ENCODE measurements at regions not wholly inside any gene's neighbourhood (a gene's known extent, or its start where the extent isn't known, plus 50 kb on each side); places are given as distances from the start of the nearest gene placed in this dataset.

DNA sequence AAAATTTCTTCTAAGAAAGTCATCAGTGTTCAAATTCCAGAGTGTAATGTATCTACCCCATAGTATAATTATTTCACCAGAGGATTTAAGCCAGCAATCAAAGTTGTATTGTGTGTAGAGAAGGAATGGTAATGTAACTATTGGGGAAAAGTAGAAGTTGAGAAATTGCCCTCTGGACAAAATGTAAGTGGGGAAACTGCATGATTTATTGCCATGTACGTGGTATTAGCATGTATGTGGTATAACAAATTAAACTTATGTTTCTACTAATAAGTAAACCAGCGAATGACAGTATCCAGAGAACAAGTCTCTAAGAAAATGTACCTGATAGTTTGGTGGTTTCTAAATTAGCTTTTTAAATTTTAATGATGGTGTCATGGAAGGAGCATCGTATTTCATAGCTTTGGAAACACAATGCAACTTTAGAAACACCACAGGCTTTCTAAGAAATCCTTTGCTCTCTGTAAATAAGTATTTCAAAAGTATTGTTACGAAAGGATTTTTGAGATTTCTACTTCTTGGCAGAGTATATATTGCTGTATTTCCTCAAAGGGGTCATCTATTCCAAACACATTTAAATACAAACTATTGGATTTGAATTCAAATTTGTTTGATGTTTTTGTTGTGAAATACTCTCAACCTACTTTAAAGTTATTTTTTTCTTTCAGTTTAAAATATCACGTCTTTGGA, 1018.9 kb upstream of the ZEB2 start:
- TF ChIP-seq, protein P1, sequence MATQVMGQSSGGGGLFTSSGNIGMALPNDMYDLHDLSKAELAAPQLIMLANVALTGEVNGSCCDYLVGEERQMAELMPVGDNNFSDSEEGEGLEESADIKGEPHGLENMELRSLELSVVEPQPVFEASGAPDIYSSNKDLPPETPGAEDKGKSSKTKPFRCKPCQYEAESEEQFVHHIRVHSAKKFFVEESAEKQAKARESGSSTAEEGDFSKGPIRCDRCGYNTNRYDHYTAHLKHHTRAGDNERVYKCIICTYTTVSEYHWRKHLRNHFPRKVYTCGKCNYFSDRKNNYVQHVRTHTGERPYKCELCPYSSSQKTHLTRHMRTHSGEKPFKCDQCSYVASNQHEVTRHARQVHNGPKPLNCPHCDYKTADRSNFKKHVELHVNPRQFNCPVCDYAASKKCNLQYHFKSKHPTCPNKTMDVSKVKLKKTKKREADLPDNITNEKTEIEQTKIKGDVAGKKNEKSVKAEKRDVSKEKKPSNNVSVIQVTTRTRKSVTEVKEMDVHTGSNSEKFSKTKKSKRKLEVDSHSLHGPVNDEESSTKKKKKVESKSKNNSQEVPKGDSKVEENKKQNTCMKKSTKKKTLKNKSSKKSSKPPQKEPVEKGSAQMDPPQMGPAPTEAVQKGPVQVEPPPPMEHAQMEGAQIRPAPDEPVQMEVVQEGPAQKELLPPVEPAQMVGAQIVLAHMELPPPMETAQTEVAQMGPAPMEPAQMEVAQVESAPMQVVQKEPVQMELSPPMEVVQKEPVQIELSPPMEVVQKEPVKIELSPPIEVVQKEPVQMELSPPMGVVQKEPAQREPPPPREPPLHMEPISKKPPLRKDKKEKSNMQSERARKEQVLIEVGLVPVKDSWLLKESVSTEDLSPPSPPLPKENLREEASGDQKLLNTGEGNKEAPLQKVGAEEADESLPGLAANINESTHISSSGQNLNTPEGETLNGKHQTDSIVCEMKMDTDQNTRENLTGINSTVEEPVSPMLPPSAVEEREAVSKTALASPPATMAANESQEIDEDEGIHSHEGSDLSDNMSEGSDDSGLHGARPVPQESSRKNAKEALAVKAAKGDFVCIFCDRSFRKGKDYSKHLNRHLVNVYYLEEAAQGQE (IDR thresholded peaks at IDR 0.05; ENCODE audit: unreplicated experiment): no peak
- TF ChIP-seq, protein P2, sequence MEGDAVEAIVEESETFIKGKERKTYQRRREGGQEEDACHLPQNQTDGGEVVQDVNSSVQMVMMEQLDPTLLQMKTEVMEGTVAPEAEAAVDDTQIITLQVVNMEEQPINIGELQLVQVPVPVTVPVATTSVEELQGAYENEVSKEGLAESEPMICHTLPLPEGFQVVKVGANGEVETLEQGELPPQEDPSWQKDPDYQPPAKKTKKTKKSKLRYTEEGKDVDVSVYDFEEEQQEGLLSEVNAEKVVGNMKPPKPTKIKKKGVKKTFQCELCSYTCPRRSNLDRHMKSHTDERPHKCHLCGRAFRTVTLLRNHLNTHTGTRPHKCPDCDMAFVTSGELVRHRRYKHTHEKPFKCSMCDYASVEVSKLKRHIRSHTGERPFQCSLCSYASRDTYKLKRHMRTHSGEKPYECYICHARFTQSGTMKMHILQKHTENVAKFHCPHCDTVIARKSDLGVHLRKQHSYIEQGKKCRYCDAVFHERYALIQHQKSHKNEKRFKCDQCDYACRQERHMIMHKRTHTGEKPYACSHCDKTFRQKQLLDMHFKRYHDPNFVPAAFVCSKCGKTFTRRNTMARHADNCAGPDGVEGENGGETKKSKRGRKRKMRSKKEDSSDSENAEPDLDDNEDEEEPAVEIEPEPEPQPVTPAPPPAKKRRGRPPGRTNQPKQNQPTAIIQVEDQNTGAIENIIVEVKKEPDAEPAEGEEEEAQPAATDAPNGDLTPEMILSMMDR (conservative IDR thresholded peaks at IDR 0.05; ENCODE audit: low read depth in 2 of 2): no peak
- TF ChIP-seq CREB1 (CRISPR knock-in tag; IDR thresholded peaks at IDR 0.05; ENCODE audit: low read depth): no peak
- TF ChIP-seq, protein P3, sequence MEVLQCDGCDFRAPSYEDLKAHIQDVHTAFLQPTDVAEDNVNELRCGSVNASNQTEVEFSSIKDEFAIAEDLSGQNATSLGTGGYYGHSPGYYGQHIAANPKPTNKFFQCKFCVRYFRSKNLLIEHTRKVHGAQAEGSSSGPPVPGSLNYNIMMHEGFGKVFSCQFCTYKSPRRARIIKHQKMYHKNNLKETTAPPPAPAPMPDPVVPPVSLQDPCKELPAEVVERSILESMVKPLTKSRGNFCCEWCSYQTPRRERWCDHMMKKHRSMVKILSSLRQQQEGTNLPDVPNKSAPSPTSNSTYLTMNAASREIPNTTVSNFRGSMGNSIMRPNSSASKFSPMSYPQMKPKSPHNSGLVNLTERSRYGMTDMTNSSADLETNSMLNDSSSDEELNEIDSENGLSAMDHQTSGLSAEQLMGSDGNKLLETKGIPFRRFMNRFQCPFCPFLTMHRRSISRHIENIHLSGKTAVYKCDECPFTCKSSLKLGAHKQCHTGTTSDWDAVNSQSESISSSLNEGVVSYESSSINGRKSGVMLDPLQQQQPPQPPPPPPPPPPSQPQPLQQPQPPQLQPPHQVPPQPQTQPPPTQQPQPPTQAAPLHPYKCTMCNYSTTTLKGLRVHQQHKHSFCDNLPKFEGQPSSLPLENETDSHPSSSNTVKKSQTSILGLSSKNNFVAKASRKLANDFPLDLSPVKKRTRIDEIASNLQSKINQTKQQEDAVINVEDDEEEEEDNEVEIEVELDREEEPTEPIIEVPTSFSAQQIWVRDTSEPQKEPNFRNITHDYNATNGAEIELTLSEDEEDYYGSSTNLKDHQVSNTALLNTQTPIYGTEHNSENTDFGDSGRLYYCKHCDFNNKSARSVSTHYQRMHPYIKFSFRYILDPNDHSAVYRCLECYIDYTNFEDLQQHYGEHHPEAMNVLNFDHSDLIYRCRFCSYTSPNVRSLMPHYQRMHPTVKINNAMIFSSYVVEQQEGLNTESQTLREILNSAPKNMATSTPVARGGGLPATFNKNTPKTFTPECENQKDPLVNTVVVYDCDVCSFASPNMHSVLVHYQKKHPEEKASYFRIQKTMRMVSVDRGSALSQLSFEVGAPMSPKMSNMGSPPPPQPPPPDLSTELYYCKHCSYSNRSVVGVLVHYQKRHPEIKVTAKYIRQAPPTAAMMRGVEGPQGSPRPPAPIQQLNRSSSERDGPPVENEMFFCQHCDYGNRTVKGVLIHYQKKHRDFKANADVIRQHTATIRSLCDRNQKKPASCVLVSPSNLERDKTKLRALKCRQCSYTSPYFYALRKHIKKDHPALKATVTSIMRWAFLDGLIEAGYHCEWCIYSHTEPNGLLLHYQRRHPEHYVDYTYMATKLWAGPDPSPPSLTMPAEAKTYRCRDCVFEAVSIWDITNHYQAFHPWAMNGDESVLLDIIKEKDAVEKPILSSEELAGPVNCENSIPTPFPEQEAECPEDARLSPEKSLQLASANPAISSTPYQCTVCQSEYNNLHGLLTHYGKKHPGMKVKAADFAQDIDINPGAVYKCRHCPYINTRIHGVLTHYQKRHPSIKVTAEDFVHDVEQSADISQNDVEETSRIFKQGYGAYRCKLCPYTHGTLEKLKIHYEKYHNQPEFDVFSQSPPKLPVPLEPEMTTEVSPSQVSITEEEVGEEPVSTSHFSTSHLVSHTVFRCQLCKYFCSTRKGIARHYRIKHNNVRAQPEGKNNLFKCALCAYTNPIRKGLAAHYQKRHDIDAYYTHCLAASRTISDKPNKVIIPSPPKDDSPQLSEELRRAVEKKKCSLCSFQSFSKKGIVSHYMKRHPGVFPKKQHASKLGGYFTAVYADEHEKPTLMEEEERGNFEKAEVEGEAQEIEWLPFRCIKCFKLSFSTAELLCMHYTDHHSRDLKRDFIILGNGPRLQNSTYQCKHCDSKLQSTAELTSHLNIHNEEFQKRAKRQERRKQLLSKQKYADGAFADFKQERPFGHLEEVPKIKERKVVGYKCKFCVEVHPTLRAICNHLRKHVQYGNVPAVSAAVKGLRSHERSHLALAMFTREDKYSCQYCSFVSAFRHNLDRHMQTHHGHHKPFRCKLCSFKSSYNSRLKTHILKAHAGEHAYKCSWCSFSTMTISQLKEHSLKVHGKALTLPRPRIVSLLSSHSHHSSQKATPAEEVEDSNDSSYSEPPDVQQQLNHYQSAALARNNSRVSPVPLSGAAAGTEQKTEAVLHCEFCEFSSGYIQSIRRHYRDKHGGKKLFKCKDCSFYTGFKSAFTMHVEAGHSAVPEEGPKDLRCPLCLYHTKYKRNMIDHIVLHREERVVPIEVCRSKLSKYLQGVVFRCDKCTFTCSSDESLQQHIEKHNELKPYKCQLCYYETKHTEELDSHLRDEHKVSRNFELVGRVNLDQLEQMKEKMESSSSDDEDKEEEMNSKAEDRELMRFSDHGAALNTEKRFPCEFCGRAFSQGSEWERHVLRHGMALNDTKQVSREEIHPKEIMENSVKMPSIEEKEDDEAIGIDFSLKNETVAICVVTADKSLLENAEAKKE (CRISPR knock-in tag; IDR thresholded peaks at IDR 0.05): no peak
- TF ChIP-seq ZNF114 (CRISPR knock-in tag; IDR thresholded peaks at IDR 0.05): no peak
- TF ChIP-seq, protein P4, sequence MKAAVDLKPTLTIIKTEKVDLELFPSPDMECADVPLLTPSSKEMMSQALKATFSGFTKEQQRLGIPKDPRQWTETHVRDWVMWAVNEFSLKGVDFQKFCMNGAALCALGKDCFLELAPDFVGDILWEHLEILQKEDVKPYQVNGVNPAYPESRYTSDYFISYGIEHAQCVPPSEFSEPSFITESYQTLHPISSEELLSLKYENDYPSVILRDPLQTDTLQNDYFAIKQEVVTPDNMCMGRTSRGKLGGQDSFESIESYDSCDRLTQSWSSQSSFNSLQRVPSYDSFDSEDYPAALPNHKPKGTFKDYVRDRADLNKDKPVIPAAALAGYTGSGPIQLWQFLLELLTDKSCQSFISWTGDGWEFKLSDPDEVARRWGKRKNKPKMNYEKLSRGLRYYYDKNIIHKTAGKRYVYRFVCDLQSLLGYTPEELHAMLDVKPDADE (IDR thresholded peaks at IDR 0.05): no peak
- TF ChIP-seq STAT1 (IDR thresholded peaks at IDR 0.05; ENCODE audit: unreplicated experiment): no peak
- TF ChIP-seq JUNB (IDR thresholded peaks at IDR 0.05; ENCODE audit: unreplicated experiment): no peak
- no peak for TF ChIP-seq EZH2phosphoT487 (IDR thresholded peaks at IDR 0.05; ENCODE audit: unreplicated experiment)
- no peak for TF ChIP-seq NANOG (IDR thresholded peaks at IDR 0.05; ENCODE audit: borderline replicate concordance)
- TF ChIP-seq EZH2 (IDR thresholded peaks at IDR 0.05; ENCODE audit: low read depth, unreplicated experiment): no peak
- no peak for TF ChIP-seq ZNF331 (CRISPR knock-in tag; IDR thresholded peaks at IDR 0.05; ENCODE audit: low read depth)
- TF ChIP-seq POLR2AphosphoS5 (IDR thresholded peaks at IDR 0.05; ENCODE audit: low read depth): no peak
- H3K79me2 ChIP-seq (replicated peaks; ENCODE audit: insufficient read depth): no peaks in the 10 kb centered on the region
- DNase-seq (ENCODE audit: low spot score): no peak
- H3K27ac Mint-ChIP-seq: no peak overlapping the region
- no peaks in the 10 kb centered on the region for H3K27me3 Mint-ChIP-seq (ENCODE audit: insufficient read depth, low read depth, poor library complexity)
- H3K4me1 ChIP-seq (ENCODE audit: insufficient read depth): no peaks in the 10 kb centered on the region
- no peak overlapping the region for H3K4me2 ChIP-seq
- no peaks in the 10 kb centered on the region for H4K20me1 ChIP-seq (replicated peaks; ENCODE audit: insufficient read depth)
- no peak overlapping the region for H3K4me3 ChIP-seq
- no peaks in the 10 kb centered on the region for H3F3A ChIP-seq (replicated peaks; ENCODE audit: low read depth)
- no peak overlapping the region for H2AFZ ChIP-seq
- peaks cover 7% of the 10 kb centered on the region; the same call in 1 of the 3 replicates for H3K36me3 Mint-ChIP-seq (ENCODE audit: low read depth)
- peaks cover 3% of the 10 kb centered on the region; the same call in 2 of the 3 replicates for H3K4me1 Mint-ChIP-seq
- no peaks in the 10 kb centered on the region for H3K27me3 ChIP-seq (ENCODE audit: insufficient read depth)
- ATAC-seq: no peak
- no peaks in the 10 kb centered on the region for H3K9me2 ChIP-seq (ENCODE audit: insufficient read depth)
- H3K27ac ChIP-seq (ENCODE audit: low read depth): no peak overlapping the region
- H3K9me3 Mint-ChIP-seq: peaks cover 10% of the 10 kb centered on the region; the same call in 2 of the 3 replicates
- H3K4me3 Mint-ChIP-seq: no peak overlapping the region
- H3K36me3 ChIP-seq (ENCODE audit: insufficient read depth): no peaks in the 10 kb centered on the region

All from GM23338 (cell line).